Effector memory CD4-positive, alpha-beta T cell (primary cell): ENCODE measurements at regions not wholly inside any gene's neighbourhood (a gene's known extent, or its start where the extent isn't known, plus 50 kb on each side); places are given as distances from the start of the nearest gene placed in this dataset.

Experiments
- DNase-seq, 3 donors: peaks; one replicate each; pipeline ENCODE4 v3.0.0-alpha.2; 2020
- H3K27ac ChIP-seq: 2 replicates; pipeline ENCODE4 v1.7.0; 2013; ENCODE audit warnings: mild to moderate bottlenecking, low read length, moderate library complexity; ENCODE audit not compliant: insufficient read depth, poor library complexity, severe bottlenecking
- H3K27me3 ChIP-seq: replicated peaks from 2 replicates; pipeline ENCODE4 v1.7.0; 2013; ENCODE audit warnings: mild to moderate bottlenecking, low read length; ENCODE audit not compliant: insufficient read depth, control insufficient read depth, poor library complexity, severe bottlenecking
- H3K36me3 ChIP-seq: 2 replicates; pipeline ENCODE4 v1.7.0; 2013; ENCODE audit warnings: mild to moderate bottlenecking, low read length, moderate library complexity; ENCODE audit not compliant: control insufficient read depth, insufficient read depth
- H3K4me1 ChIP-seq: 2 replicates; pipeline ENCODE4 v1.7.0; 2013; ENCODE audit warnings: low read length, mild to moderate bottlenecking; ENCODE audit not compliant: control insufficient read depth, insufficient read depth, poor library complexity, severe bottlenecking
- H3K4me3 ChIP-seq: 2 replicates; pipeline ENCODE4 v1.7.0; 2013; ENCODE audit warnings: low read length, low read depth, mild to moderate bottlenecking; ENCODE audit not compliant: insufficient read depth, poor library complexity, severe bottlenecking
- H3K9me3 ChIP-seq: 2 replicates; pipeline ENCODE4 v1.7.0; 2013; ENCODE audit warnings: mild to moderate bottlenecking, low read length, moderate library complexity; ENCODE audit not compliant: control insufficient read depth

DNA sequence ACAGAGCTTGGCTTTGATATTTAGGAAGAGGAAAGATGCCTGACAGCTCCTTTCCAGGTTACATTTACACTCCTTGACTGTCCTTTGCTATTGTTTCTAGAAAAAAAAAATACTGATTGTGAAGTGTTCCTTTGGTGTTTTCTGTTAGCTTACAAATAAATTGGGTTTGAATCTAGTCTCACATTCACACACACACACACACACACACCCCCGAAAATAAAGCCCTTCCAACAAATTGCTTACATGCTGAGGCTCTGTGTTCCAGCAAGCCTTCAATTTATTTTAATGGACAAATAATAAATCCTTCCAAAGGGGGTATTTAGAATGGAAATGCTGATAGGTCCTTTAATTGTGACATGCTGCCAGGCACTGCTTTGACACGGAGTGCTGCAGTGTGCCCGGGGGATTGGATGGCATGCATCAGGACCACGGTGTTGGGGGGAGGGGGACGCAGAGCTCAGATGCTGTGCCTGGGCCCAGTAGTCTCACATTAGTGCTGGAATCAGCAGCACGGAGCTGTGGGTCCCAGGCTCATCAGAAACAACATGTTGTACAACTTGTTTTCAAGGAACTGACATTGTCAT is 199.9 kb downstream of the CD83 start:
- Histone ChIP-seq H3K27ac (no peak overlapping the region), H3K27me3 (no peaks in the 10 kb centered on the region), H3K36me3 (no peaks in the 10 kb centered on the region), H3K9me3 (no peaks in the 10 kb centered on the region), H3K4me3 (no peak overlapping the region), H3K4me1 (no peaks in the 10 kb centered on the region)
- no peak for DNase-seq

- no peaks in the 10 kb centered on the region for H3K4me1 ChIP-seq
- H3K27me3 ChIP-seq: no peaks in the 10 kb centered on the region
- no peak for DNase-seq
- H3K9me3 ChIP-seq: no peaks in the 10 kb centered on the region
- H3K36me3 ChIP-seq: no peaks in the 10 kb centered on the region
- H3K27ac ChIP-seq: no peak overlapping the region
- H3K4me3 ChIP-seq: no peak overlapping the region
Measured at GRCh38 chr6:14320332-14320731, 202.8 kb downstream of the CD83 start.

GRCh38 chr6:14321992-14322772 is 204.6 kb downstream of the CD83 start:
- DNase-seq: no peak
- Histone ChIP-seq H3K27ac (no peak overlapping the region), H3K27me3 (no peaks in the 10 kb centered on the region), H3K4me1 (no peaks in the 10 kb centered on the region), H3K4me3 (no peak overlapping the region), H3K36me3 (no peaks in the 10 kb centered on the region), H3K9me3 (no peaks in the 10 kb centered on the region)

GRCh38 chr6:14322841-14323240 is 205.3 kb downstream of the CD83 start:
- H3K27me3 ChIP-seq: no peaks in the 10 kb centered on the region
- H3K4me3 ChIP-seq: no peak overlapping the region
- no peak overlapping the region for H3K27ac ChIP-seq
- no peak for DNase-seq
- no peaks in the 10 kb centered on the region for H3K9me3 ChIP-seq
- H3K4me1 ChIP-seq: no peaks in the 10 kb centered on the region
- no peaks in the 10 kb centered on the region for H3K36me3 ChIP-seq

- no peaks in the 10 kb centered on the region for H3K36me3 ChIP-seq
- H3K4me1 ChIP-seq: no peaks in the 10 kb centered on the region
- no peaks in the 10 kb centered on the region for H3K27me3 ChIP-seq
- no peak overlapping the region for H3K27ac ChIP-seq
- DNase-seq: no peak
- H3K9me3 ChIP-seq: no peaks in the 10 kb centered on the region
- H3K4me3 ChIP-seq: no peak overlapping the region
Measured at GRCh38 chr6:14326774-14327173, 209.2 kb downstream of the CD83 start.

- DNase-seq: no peak
Measured at GRCh38 chr6:14328163-14328562, 210.6 kb downstream of the CD83 start.

DNA sequence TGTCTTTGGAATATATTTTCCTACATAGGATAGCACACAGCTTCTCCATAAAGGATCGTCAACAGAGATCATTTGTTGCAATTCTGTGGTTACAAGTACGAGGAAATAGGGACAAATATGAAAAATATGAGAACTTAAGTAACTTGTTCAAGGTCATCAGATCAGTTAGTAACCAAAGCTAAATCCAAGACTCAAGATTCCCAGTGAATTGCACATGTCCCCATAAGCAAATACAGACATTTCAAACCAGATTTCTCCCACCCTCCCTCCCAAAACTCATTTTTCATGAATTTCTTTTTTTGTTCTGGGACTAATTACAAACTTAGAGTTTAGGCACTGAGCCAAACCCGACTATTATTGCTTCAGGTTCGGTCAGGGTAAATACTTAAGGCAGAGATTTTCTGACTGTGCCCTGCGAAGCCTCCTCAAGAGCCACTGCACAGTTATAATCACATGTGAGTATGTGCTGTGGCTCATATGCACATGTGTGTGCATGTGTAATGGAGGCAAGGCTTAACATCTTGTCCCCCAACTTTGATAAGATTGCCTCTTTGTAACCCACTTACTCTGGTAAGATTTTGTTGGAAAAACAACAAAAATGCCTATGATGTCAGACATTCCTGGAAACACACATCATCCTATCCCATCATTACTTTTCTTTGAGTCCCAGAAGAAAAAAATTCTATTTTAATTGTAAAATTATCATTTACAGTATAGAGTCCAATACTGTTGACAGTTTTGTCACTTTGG is 216.2 kb downstream of the CD83 start:
- Histone ChIP-seq H3K27me3 (no peaks in the 10 kb centered on the region), H3K4me3 (no peak overlapping the region), H3K9me3 (no peaks in the 10 kb centered on the region), H3K36me3 (no peaks in the 10 kb centered on the region), H3K4me1 (no peaks in the 10 kb centered on the region), H3K27ac (no peak overlapping the region)
- no peak for DNase-seq

More at GRCh38 chr6:14328163-14328562, 210.6 kb downstream of the CD83 start:
- Histone ChIP-seq H3K27ac (no peak overlapping the region), H3K4me1 (no peaks in the 10 kb centered on the region), H3K36me3 (no peaks in the 10 kb centered on the region), H3K4me3 (no peak overlapping the region), H3K9me3 (no peaks in the 10 kb centered on the region), H3K27me3 (no peaks in the 10 kb centered on the region)

DNA sequence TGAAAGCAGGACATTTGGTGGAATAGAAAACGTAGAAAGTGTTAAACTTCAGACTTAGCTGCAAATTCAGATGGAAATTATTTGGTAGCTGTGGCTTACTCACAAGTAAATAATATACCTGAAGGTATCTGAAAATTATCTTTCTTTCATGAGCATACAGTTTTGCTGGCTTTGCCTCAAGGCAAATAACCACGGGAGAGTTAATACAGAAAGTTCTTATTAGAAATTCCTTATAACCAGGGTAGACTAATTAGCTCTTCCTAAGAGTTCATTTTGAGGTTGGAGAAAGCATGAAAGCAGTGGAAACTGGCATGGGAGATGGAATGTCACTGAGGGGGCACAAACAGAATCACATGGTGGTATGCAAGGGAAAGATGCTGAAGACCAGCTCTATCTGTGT is 217.5 kb downstream of the CD83 start:
- Histone ChIP-seq H3K36me3 (no peaks in the 10 kb centered on the region), H3K27me3 (no peaks in the 10 kb centered on the region), H3K27ac (no peak overlapping the region), H3K4me3 (no peak overlapping the region), H3K4me1 (no peaks in the 10 kb centered on the region), H3K9me3 (no peaks in the 10 kb centered on the region)
- no peak for DNase-seq

GRCh38 chr6:14337152-14337551 is 219.6 kb downstream of the CD83 start:
- Histone ChIP-seq H3K9me3 (no peaks in the 10 kb centered on the region), H3K27me3 (no peaks in the 10 kb centered on the region), H3K36me3 (no peaks in the 10 kb centered on the region), H3K4me1 (no peaks in the 10 kb centered on the region), H3K4me3 (no peak overlapping the region), H3K27ac (no peak overlapping the region)
- DNase-seq: no peak

DNA sequence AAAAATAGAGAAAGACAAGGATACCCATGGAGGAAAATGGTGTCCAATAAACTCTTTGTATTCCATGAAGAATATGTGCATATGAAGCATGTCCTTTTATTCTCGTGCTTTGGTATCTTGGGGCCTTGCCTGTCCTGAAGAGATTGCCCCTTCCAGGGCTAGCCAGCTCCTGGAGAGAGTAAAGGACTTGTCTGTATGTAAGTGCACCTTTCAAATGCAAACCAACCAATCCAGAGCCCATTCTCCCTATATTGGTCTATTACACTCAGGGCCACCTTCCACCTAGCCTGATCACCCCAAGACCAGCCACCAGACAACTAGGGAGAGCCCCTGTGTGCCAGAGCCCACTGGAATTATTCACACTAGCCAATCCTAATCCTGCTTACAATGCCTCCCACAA is 221.6 kb downstream of the CD83 start:
- Histone ChIP-seq H3K27ac (no peak overlapping the region), H3K9me3 (no peaks in the 10 kb centered on the region), H3K4me1 (no peaks in the 10 kb centered on the region), H3K4me3 (no peak overlapping the region), H3K36me3 (no peaks in the 10 kb centered on the region), H3K27me3 (no peaks in the 10 kb centered on the region)
- DNase-seq: no peak
